Endodermal cell (in vitro differentiated cells): ENCODE measurements at regions not wholly inside any gene's neighbourhood (a gene's known extent, or its start where the extent isn't known, plus 50 kb on each side); places are given as distances from the start of the nearest gene placed in this dataset.
"Not testable (repeated sequence)": the region's sequence is repeated elsewhere in the genome, so short reads cannot be mapped to it uniquely, and the experiment has no call there.

Experiments
- DNase-seq: peaks from one replicate; pipeline ENCODE4 v3.0.0-alpha.2; 2017
- H3K27ac ChIP-seq: 2 replicates; pipeline ENCODE4 v1.5.1; 2013; ENCODE audit warnings: mild to moderate bottlenecking, low read depth, low read length, moderate library complexity
- H3K27me3 ChIP-seq: 2 replicates; pipeline ENCODE4 v1.6.1; 2013; ENCODE audit warnings: mild to moderate bottlenecking, low read length, moderate library complexity; ENCODE audit not compliant: insufficient read depth, control insufficient read depth, poor library complexity, severe bottlenecking
- H3K36me3 ChIP-seq: 2 replicates; pipeline ENCODE4 v1.7.0; 2013; ENCODE audit warnings: mild to moderate bottlenecking, low read length, moderate library complexity; ENCODE audit not compliant: control insufficient read depth, insufficient read depth
- H3K4me1 ChIP-seq: one replicate; pipeline ENCODE4 v1.7.0; 2013; ENCODE audit warnings: low read length; ENCODE audit not compliant: control insufficient read depth, insufficient read depth
- H3K4me3 ChIP-seq: 2 replicates; pipeline ENCODE4 v1.5.1; 2013; ENCODE audit warnings: mild to moderate bottlenecking, low read length, moderate library complexity
- H3K9ac ChIP-seq: 2 replicates; pipeline ENCODE4 v1.6.1; 2013; ENCODE audit warnings: mild to moderate bottlenecking, low read length, moderate library complexity; ENCODE audit not compliant: poor library complexity, severe bottlenecking; ENCODE audit errors: extremely low read depth
- H3K9me3 ChIP-seq: 2 replicates; pipeline ENCODE4 v1.6.1; 2013; ENCODE audit warnings: mild to moderate bottlenecking, low read length, moderate library complexity; ENCODE audit not compliant: control insufficient read depth
- H3K27ac Mint-ChIP-seq: 2 replicates; pipeline ENCODE4 v1.8.0; 2020; ENCODE audit warnings: mixed read lengths
- H3K27me3 Mint-ChIP-seq: 2 replicates; pipeline ENCODE4 v1.8.0; 2021; ENCODE audit warnings: mild to moderate bottlenecking, mixed read lengths; ENCODE audit not compliant: insufficient read depth
- H3K36me3 Mint-ChIP-seq: 2 replicates; pipeline ENCODE4 v1.8.0; 2020; ENCODE audit warnings: low read depth, mixed read lengths
- H3K4me1 Mint-ChIP-seq: 2 replicates; pipeline ENCODE4 v1.8.0; 2020; ENCODE audit warnings: mixed read lengths
- H3K4me3 Mint-ChIP-seq: 2 replicates; pipeline ENCODE4 v1.8.0; 2020; ENCODE audit warnings: mild to moderate bottlenecking, moderate library complexity, mixed read lengths
- H3K9me3 Mint-ChIP-seq: 2 replicates; pipeline ENCODE4 v1.8.0; 2020; ENCODE audit warnings: mild to moderate bottlenecking, mixed read lengths
- WGBS, 2 experiments: methylation state at CpG; one replicate each; pipeline versions ENCODE4 v1.1.5 to v1.1.7; 2013; ENCODE audit warnings: missing lambda C conversion rate in 2 of 2, mixed read lengths in 1 of 2; ENCODE audit not compliant: insufficient coverage in 1 of 2, insufficient read length in 1 of 2; 5-methylcytosine and 5-hydroxymethylcytosine counted together
- TF ChIP-seq, protein P1 (sequence below): fragments of 200-600 bp; sonication (generic); conservative IDR thresholded peaks from 2 replicates; pipeline ENCODE4 v1.5.0; 2021; ENCODE audit warnings: antibody characterized with exemption, mild to moderate bottlenecking

DNA sequence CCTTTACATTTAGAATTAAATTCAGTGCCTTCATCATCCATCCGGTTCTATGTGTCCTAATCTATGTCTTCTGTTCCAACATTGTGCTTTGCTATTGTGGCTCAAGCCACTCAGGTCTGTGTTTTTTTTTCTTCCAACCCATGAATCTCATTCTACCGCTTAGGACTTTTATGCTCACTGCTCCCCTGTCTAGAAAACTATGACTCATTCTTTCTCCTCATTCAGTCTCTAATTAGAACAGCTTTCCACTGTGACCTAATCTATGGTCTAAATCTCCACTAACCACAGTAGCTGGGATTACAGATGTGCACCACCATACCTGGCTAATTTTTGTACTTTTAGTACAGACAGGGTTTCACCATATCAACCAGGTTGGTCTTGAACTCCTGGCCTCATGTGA is 418.7 kb downstream of the KCNJ2 start:
- no peaks in the 10 kb centered on the region for H3K4me1 Mint-ChIP-seq
- H3K36me3 Mint-ChIP-seq, result no peaks in the 10 kb centered on the region
- TF ChIP-seq, protein P1, sequence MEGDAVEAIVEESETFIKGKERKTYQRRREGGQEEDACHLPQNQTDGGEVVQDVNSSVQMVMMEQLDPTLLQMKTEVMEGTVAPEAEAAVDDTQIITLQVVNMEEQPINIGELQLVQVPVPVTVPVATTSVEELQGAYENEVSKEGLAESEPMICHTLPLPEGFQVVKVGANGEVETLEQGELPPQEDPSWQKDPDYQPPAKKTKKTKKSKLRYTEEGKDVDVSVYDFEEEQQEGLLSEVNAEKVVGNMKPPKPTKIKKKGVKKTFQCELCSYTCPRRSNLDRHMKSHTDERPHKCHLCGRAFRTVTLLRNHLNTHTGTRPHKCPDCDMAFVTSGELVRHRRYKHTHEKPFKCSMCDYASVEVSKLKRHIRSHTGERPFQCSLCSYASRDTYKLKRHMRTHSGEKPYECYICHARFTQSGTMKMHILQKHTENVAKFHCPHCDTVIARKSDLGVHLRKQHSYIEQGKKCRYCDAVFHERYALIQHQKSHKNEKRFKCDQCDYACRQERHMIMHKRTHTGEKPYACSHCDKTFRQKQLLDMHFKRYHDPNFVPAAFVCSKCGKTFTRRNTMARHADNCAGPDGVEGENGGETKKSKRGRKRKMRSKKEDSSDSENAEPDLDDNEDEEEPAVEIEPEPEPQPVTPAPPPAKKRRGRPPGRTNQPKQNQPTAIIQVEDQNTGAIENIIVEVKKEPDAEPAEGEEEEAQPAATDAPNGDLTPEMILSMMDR, result no peak
- H3K4me3 ChIP-seq, result no peak overlapping the region
- H3K4me3 Mint-ChIP-seq, result no peak overlapping the region
- 96 to 100% methylated on average over 2 of the region's 2 CpGs for WGBS, 2 experiments
- no peaks in the 10 kb centered on the region for H3K36me3 ChIP-seq
- H3K27ac Mint-ChIP-seq, result no peak overlapping the region
- no peak overlapping the region for H3K27ac ChIP-seq
- H3K4me1 ChIP-seq, result no peaks in the 10 kb centered on the region
- H3K27me3 Mint-ChIP-seq, result no peaks in the 10 kb centered on the region
- H3K27me3 ChIP-seq, result no peaks in the 10 kb centered on the region
- no peak overlapping the region for H3K9ac ChIP-seq
- peaks cover 15% of the 10 kb centered on the region for H3K9me3 ChIP-seq
- no peak for DNase-seq
- H3K9me3 Mint-ChIP-seq, result peaks cover 17% of the 10 kb centered on the region

DNA sequence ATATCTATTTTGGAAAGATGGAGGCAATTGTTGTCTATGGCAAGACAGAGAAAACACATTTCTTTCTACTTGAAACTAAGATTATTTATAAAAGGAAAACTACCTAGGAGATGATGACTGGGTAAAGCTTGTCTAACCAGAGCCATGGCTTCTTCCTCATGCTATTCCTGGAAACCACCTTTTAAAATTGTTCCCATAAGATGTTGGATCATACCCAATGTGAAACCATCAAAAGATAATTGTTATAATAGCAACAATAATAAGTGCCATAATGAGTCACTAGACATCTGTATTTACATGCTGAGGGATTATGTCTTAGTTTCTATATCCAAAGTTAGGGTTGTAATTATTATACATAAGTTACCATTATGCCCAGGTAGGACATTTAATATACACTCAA is 428.4 kb downstream of the KCNJ2 start:
- H3K4me3 Mint-ChIP-seq, result no peak overlapping the region
- no peaks in the 10 kb centered on the region for H3K36me3 Mint-ChIP-seq
- H3K27me3 ChIP-seq, result no peaks in the 10 kb centered on the region
- H3K4me1 ChIP-seq, result no peaks in the 10 kb centered on the region
- H3K36me3 ChIP-seq, result no peaks in the 10 kb centered on the region
- no peaks in the 10 kb centered on the region for H3K27me3 Mint-ChIP-seq
- H3K4me1 Mint-ChIP-seq, result no peaks in the 10 kb centered on the region
- no peaks in the 10 kb centered on the region for H3K9me3 Mint-ChIP-seq
- H3K9me3 ChIP-seq, result no peaks in the 10 kb centered on the region
- no peak overlapping the region for H3K4me3 ChIP-seq
- no peak overlapping the region for H3K27ac ChIP-seq
- no peak overlapping the region for H3K27ac Mint-ChIP-seq
- TF ChIP-seq, protein P1, result no peak
- H3K9ac ChIP-seq, result no peak overlapping the region
- no peak for DNase-seq

DNA sequence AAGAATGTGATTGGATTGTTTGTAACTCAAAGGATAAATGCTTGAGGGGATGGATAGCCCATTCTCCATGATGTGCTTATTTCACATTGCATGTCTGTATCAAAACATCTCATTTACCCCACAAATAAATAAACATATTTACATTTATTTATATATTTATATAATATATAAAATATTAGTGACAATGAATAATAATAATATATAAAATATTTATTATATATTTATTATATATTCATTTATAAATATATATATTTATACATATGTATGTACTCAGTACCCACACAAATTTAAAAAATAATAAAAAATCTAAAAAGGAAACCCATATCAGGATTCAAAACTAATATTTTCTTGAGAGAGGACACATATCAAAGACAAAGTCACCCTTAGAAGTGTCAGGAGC is 429.9 kb downstream of the KCNJ2 start:
- Histone ChIP-seq H3K4me3 (no peak overlapping the region), H3K9ac (no peak overlapping the region), H3K27ac (no peak overlapping the region), H3K4me1 (no peaks in the 10 kb centered on the region), H3K9me3 (no peaks in the 10 kb centered on the region), H3K36me3 (no peaks in the 10 kb centered on the region), H3K27me3 (no peaks in the 10 kb centered on the region)
- Mint-ChIP-seq H3K36me3 (no peaks in the 10 kb centered on the region), H3K4me1 (no peaks in the 10 kb centered on the region), H3K9me3 (no peaks in the 10 kb centered on the region), H3K4me3 (no peak overlapping the region), H3K27ac (no peak overlapping the region), H3K27me3 (no peaks in the 10 kb centered on the region)
- DNase-seq, result no peak
- TF ChIP-seq, protein P1, result no peak

DNA sequence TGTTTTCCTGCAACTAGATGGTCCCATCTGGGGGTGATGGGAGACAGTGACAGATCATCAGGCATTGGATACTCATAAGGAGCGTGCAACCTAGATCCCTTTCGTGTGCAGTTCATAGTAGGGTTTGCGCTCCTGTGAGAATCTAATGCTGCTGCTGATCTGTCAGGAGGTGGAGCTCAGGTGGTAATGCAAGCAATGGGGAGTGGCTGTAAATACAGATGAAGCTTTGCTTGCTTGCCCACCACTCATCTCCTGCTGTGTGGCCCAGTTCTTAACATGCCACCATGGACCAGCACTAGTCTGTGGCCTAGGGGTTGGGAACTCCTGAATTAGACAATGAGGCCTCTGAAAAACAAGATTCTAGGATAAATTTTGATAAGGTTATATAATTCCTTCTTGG is 430.6 kb downstream of the KCNJ2 start:
- not testable (repeated sequence) for H3K9me3 ChIP-seq, H3K27me3 Mint-ChIP-seq, H3K27ac Mint-ChIP-seq, H3K9me3 Mint-ChIP-seq, H3K4me3 Mint-ChIP-seq, H3K27me3 ChIP-seq, H3K36me3 Mint-ChIP-seq, H3K9ac ChIP-seq, H3K27ac ChIP-seq, H3K4me1 ChIP-seq, H3K4me3 ChIP-seq, H3K36me3 ChIP-seq, DNase-seq, H3K4me1 Mint-ChIP-seq
- WGBS, 2 experiments, result 92% methylated on average over 3 of the region's 3 CpGs; no CpG with 5 or more reads in 1 of the 2 experiments
